H9 (cell line): ENCODE measurements at regions not wholly inside any gene's neighbourhood (a gene's known extent, or its start where the extent isn't known, plus 50 kb on each side); places are given as distances from the start of the nearest gene placed in this dataset.

Source experiments
- DNase-seq: peaks from one replicate; pipeline ENCODE4 v3.0.0-alpha.2; 2017
- H2AFZ ChIP-seq: one replicate; pipeline ENCODE4 v1.6.1; 2013; ENCODE audit warnings: mild to moderate bottlenecking, low read length, control low read depth, moderate library complexity
- H2AK5ac ChIP-seq: 2 replicates; pipeline ENCODE4 v1.6.1; 2013; ENCODE audit warnings: low read length, control low read depth, mixed read lengths; ENCODE audit not compliant: insufficient read length
- H2BK120ac ChIP-seq: one replicate; pipeline ENCODE4 v1.6.1; 2013; ENCODE audit warnings: low read depth, mild to moderate bottlenecking, low read length, control low read depth, inconsistent platforms; ENCODE audit not compliant: poor library complexity, severe bottlenecking
- H2BK12ac ChIP-seq: 2 replicates; pipeline ENCODE4 v1.6.1; 2013; ENCODE audit warnings: low read length, control low read depth, mixed read lengths, low read depth; ENCODE audit not compliant: insufficient read length
- H2BK15ac ChIP-seq: 2 replicates; pipeline ENCODE4 v1.6.1; 2013; ENCODE audit warnings: low read depth, low read length, control low read depth
- H2BK20ac ChIP-seq: one replicate; pipeline ENCODE4 v1.6.1; 2013; ENCODE audit warnings: low read depth, mild to moderate bottlenecking, low read length, control low read depth, inconsistent platforms; ENCODE audit not compliant: poor library complexity, severe bottlenecking
- H2BK5ac ChIP-seq: 2 replicates; pipeline ENCODE4 v1.6.1; 2013; ENCODE audit warnings: low read length, control low read depth, mixed read lengths; ENCODE audit not compliant: insufficient read length
- H3K14ac ChIP-seq: 2 replicates; pipeline ENCODE4 v1.6.1; 2013; ENCODE audit warnings: low read length, control low read depth; ENCODE audit not compliant: insufficient read depth
- H3K18ac ChIP-seq: 2 replicates; pipeline ENCODE4 v1.6.1; 2013; ENCODE audit warnings: low read depth, mild to moderate bottlenecking, mixed read lengths, low read length, control low read depth; ENCODE audit not compliant: insufficient read length
- H3K23ac ChIP-seq: 2 replicates; pipeline ENCODE4 v1.6.1; 2013; ENCODE audit warnings: low read length, control low read depth, mixed read lengths, low read depth; ENCODE audit not compliant: insufficient read length
- H3K23me2 ChIP-seq: 2 replicates; pipeline ENCODE4 v1.6.1; 2013; ENCODE audit warnings: low read depth, mild to moderate bottlenecking, mixed read lengths, low read length, control low read depth; ENCODE audit not compliant: insufficient read length, poor library complexity, severe bottlenecking
- H3K27ac ChIP-seq: 2 replicates; pipeline ENCODE4 v1.5.1; 2013; ENCODE audit warnings: low read length, control low read depth, mixed read lengths, low read depth; ENCODE audit not compliant: insufficient read length
- H3K27me3 ChIP-seq: 2 replicates; pipeline ENCODE4 v1.6.1; 2013; ENCODE audit warnings: low read length, control low read depth, inconsistent platforms; ENCODE audit not compliant: insufficient read depth
- H3K4ac ChIP-seq: 2 replicates; pipeline ENCODE4 v1.6.1; 2013; ENCODE audit warnings: low read depth, mild to moderate bottlenecking, control low read depth, inconsistent platforms, low read length, moderate library complexity
- H3K4me1 ChIP-seq: 2 replicates; pipeline ENCODE4 v1.6.1; 2013; ENCODE audit warnings: low read length, control low read depth, inconsistent platforms; ENCODE audit not compliant: insufficient read depth
- H3K4me2 ChIP-seq: 2 replicates; pipeline ENCODE4 v1.6.1; 2013; ENCODE audit warnings: low read length, control low read depth, mixed read lengths; ENCODE audit not compliant: insufficient read length, insufficient read depth
- H3K56ac ChIP-seq: 2 replicates; pipeline ENCODE4 v1.6.1; 2013; ENCODE audit warnings: low read depth, mild to moderate bottlenecking, mixed read lengths, low read length, control low read depth; ENCODE audit not compliant: insufficient read length
- H3K79me1 ChIP-seq: 2 replicates; pipeline ENCODE4 v1.6.1; 2013; ENCODE audit warnings: low read depth, mild to moderate bottlenecking, moderate library complexity, low read length, control low read depth, inconsistent platforms; ENCODE audit not compliant: insufficient read depth, poor library complexity, severe bottlenecking
- H3K79me2 ChIP-seq: 2 replicates; pipeline ENCODE4 v1.6.1; 2013; ENCODE audit warnings: low read length, control low read depth, inconsistent platforms; ENCODE audit not compliant: insufficient read depth
- H3K9ac ChIP-seq: 2 replicates; pipeline ENCODE4 v1.6.1; 2013; ENCODE audit warnings: low read length, control low read depth, mixed read lengths; ENCODE audit not compliant: insufficient read length; ENCODE audit errors: extremely low read depth
- H3K9me3 ChIP-seq: one replicate; pipeline ENCODE4 v1.6.1; 2013; ENCODE audit warnings: low read depth, low read length, inconsistent platforms; ENCODE audit not compliant: control insufficient read depth
- H3T11ph ChIP-seq: one replicate; pipeline ENCODE4 v1.6.1; 2013; ENCODE audit warnings: mild to moderate bottlenecking, low read length, control low read depth, inconsistent platforms
- H4K20me1 ChIP-seq: one replicate; pipeline ENCODE4 v1.6.1; 2013; ENCODE audit not compliant: control insufficient read depth, insufficient read length, insufficient read depth
- H4K5ac ChIP-seq: 2 replicates; pipeline ENCODE4 v1.6.1; 2013; ENCODE audit warnings: low read depth, mild to moderate bottlenecking, mixed read lengths, low read length, control low read depth; ENCODE audit not compliant: insufficient read length
- H4K8ac ChIP-seq: replicated peaks from 2 replicates; pipeline ENCODE4 v1.6.1; 2013; ENCODE audit warnings: low read length, control low read depth, mixed read lengths, low read depth; ENCODE audit not compliant: insufficient read length
- H4K91ac ChIP-seq: 2 replicates; pipeline ENCODE4 v1.6.1; 2013; ENCODE audit warnings: low read depth, mild to moderate bottlenecking, moderate library complexity, mixed read lengths, low read length, control low read depth; ENCODE audit not compliant: insufficient read length
- H3K27ac Mint-ChIP-seq, 3 experiments: 2 replicates in 2 of 3; 3 replicates in 1 of 3; pipeline ENCODE4 v1.8.0; 2020 to 2021; ENCODE audit warnings: mixed read lengths in 3 of 3, mild to moderate bottlenecking in 1 of 3, moderate library complexity in 1 of 3
- H3K27me3 Mint-ChIP-seq: 2 replicates; pipeline ENCODE4 v1.8.0; 2021; ENCODE audit warnings: low read depth, mild to moderate bottlenecking, moderate library complexity, mixed read lengths
- H3K36me3 Mint-ChIP-seq, 3 experiments: 2 replicates in 2 of 3; 3 replicates in 1 of 3; pipeline ENCODE4 v1.8.0; 2020 to 2021; ENCODE audit warnings: low read depth in 3 of 3, mixed read lengths in 3 of 3; ENCODE audit not compliant: insufficient read depth in 1 of 3
- H3K4me1 Mint-ChIP-seq, 2 experiments: 2 replicates each; pipeline ENCODE4 v1.8.0; 2020; ENCODE audit warnings: mixed read lengths in 2 of 2
- H3K4me3 Mint-ChIP-seq, 2 experiments: 2 replicates in 1 of 2; 3 replicates in 1 of 2; pipeline ENCODE4 v1.8.0; 2020 to 2021; ENCODE audit warnings: mild to moderate bottlenecking in 2 of 2, mixed read lengths in 2 of 2, moderate library complexity in 1 of 2
- H3K9me3 Mint-ChIP-seq, 2 experiments: 2 replicates in 1 of 2; 3 replicates in 1 of 2; pipeline ENCODE4 v1.8.0; 2020; ENCODE audit warnings: mild to moderate bottlenecking in 2 of 2, mixed read lengths in 2 of 2, moderate library complexity in 1 of 2
- TF ChIP-seq, protein P1 (sequence below): fragments of 200-600 bp; sonication (generic); conservative IDR thresholded peaks from 3 replicates; pipeline ENCODE4 v1.8.0; 2021; ENCODE audit warnings: antibody characterized with exemption, mild to moderate bottlenecking

DNA sequence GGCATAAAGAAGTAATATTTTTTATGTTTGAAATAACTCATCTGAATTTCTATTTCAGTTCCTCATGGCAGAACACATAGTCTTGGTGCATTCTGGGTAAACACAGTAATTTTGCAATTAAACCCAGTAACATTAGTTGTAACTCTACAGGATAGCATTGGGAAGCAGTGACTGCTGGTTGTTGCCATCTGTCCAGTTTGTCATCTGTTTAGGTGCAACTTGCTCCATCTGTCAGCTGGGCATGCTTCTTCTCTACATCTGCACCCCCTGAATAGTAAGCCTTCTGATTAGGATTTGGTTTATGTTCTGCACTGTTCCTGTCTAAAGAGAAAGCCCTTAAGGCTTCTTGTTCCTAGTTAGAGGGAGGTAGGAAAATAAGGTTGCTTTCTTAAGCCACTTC, 63.5 kb upstream of the CSNK1A1L start:
- H2BK5ac ChIP-seq: no peak overlapping the region
- no peak overlapping the region for H3K14ac ChIP-seq
- H3K4me3 Mint-ChIP-seq: no peak overlapping the region
- peaks cover 7 to 10% of the 10 kb centered on the region in 2 experiments; a peak in 3 of 4 replicates for H3K4me1 Mint-ChIP-seq
- no peaks in the 10 kb centered on the region for H3K9me3 Mint-ChIP-seq
- H3K4ac ChIP-seq: no peak overlapping the region
- no peak overlapping the region for H2AK5ac ChIP-seq
- H3K23ac ChIP-seq: no peak overlapping the region
- no peak overlapping the region for H2AFZ ChIP-seq
- no peaks in the 10 kb centered on the region for H3K79me1 ChIP-seq
- no peak overlapping the region for H3K4me2 ChIP-seq
- no peaks in the 10 kb centered on the region for H3K79me2 ChIP-seq
- H3K23me2 ChIP-seq: no peaks in the 10 kb centered on the region
- H2BK12ac ChIP-seq: no peak overlapping the region
- no peak for DNase-seq
- H3K27me3 ChIP-seq: no peaks in the 10 kb centered on the region
- no peak overlapping the region for H2BK15ac ChIP-seq
- H3K9ac ChIP-seq: no peak overlapping the region
- TF ChIP-seq, protein P1, sequence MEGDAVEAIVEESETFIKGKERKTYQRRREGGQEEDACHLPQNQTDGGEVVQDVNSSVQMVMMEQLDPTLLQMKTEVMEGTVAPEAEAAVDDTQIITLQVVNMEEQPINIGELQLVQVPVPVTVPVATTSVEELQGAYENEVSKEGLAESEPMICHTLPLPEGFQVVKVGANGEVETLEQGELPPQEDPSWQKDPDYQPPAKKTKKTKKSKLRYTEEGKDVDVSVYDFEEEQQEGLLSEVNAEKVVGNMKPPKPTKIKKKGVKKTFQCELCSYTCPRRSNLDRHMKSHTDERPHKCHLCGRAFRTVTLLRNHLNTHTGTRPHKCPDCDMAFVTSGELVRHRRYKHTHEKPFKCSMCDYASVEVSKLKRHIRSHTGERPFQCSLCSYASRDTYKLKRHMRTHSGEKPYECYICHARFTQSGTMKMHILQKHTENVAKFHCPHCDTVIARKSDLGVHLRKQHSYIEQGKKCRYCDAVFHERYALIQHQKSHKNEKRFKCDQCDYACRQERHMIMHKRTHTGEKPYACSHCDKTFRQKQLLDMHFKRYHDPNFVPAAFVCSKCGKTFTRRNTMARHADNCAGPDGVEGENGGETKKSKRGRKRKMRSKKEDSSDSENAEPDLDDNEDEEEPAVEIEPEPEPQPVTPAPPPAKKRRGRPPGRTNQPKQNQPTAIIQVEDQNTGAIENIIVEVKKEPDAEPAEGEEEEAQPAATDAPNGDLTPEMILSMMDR: no peak
- no peaks in the 10 kb centered on the region for H4K20me1 ChIP-seq
- no peaks in the 10 kb centered on the region for H3K9me3 ChIP-seq
- H3K4me1 ChIP-seq: peaks cover 1% of the 10 kb centered on the region; the same call in 1 of the 2 replicates
- H3K18ac ChIP-seq: no peak overlapping the region
- no peak overlapping the region for H3K27ac ChIP-seq
- H2BK20ac ChIP-seq: no peak overlapping the region
- no peak overlapping the region for H4K8ac ChIP-seq
- H2BK120ac ChIP-seq: no peak overlapping the region
- H4K91ac ChIP-seq: no peak overlapping the region
- H4K5ac ChIP-seq: no peak overlapping the region
- H3K56ac ChIP-seq: no peak overlapping the region
- no peaks in the 10 kb centered on the region for H3K27me3 Mint-ChIP-seq
- no peak overlapping the region for H3K27ac Mint-ChIP-seq
- peaks cover 0 to 8% (median 0%) of the 10 kb centered on the region in 3 experiments; a peak in 3 of 7 replicates for H3K36me3 Mint-ChIP-seq
- no peak overlapping the region for H3T11ph ChIP-seq
